Spinal cord (tissue), 9 donors: ENCODE measurements at regions not wholly inside any gene's neighbourhood (a gene's known extent, or its start where the extent isn't known, plus 50 kb on each side); places are given as distances from the start of the nearest gene placed in this dataset.
A peak's percentile ranks its signal among the peaks of the same experiment; 100 is the strongest.

Experiments
- DNase-seq, 6 donors: peaks; one replicate each; pipeline versions ENCODE4 v3.0.0 to v3.0.0-alpha.2; 2013 to 2015; ENCODE audit warnings: low spot score in 6 of 6, low read depth in 4 of 6
- H3K27ac ChIP-seq: one replicate; pipeline ENCODE4 v1.5.1; 2013; ENCODE audit warnings: low read depth, low read length, control low read depth
- H3K27me3 ChIP-seq: one replicate; pipeline ENCODE4 v1.6.1; 2013; ENCODE audit warnings: low read length; ENCODE audit not compliant: control insufficient read depth, insufficient read depth
- H3K36me3 ChIP-seq: one replicate; pipeline ENCODE4 v1.6.1; 2013; ENCODE audit warnings: low read length; ENCODE audit not compliant: control insufficient read depth, insufficient read depth
- H3K4me1 ChIP-seq: one replicate; pipeline ENCODE4 v1.6.1; 2013; ENCODE audit warnings: low read length; ENCODE audit not compliant: control insufficient read depth, insufficient read depth
- H3K4me3 ChIP-seq: one replicate; pipeline ENCODE4 v1.5.1; 2013; ENCODE audit warnings: low read depth, low read length, control low read depth
- H3K9me3 ChIP-seq: one replicate; pipeline ENCODE4 v1.6.1; 2013; ENCODE audit warnings: low read length; ENCODE audit not compliant: control insufficient read depth, insufficient read depth
- WGBS: methylation state at CpG from one replicate; pipeline ENCODE4 v1.1.5; 2013; ENCODE audit warnings: missing lambda C conversion rate; ENCODE audit not compliant: insufficient coverage; 5-methylcytosine and 5-hydroxymethylcytosine counted together
- donor health status: healthy.

- Histone ChIP-seq H3K27me3 (no peaks in the 10 kb centered on the region), H3K4me3 (no peak overlapping the region), H3K4me1 (no peaks in the 10 kb centered on the region), H3K27ac (no peak overlapping the region), H3K36me3 (no peaks in the 10 kb centered on the region), H3K9me3 (no peaks in the 10 kb centered on the region)
- no peak for DNase-seq
- WGBS = no CpG with 5 or more reads among the region's 4 CpGs
Observed at GRCh38 chr3:110139048-110139447, 801.7 kb upstream of the DPPA4 start.

- no peak overlapping the region for H3K27ac ChIP-seq
- H3K9me3 ChIP-seq = no peaks in the 10 kb centered on the region
- no peak overlapping the region for H3K4me3 ChIP-seq
- H3K4me1 ChIP-seq = no peaks in the 10 kb centered on the region
- no peaks in the 10 kb centered on the region for H3K27me3 ChIP-seq
- DNase-seq = peak in 1 of 6 donors; percentile 6
- WGBS = 38% methylated on average over 1 of the region's 2 CpGs
- H3K36me3 ChIP-seq = no peaks in the 10 kb centered on the region
Observed at GRCh38 chr3:110139821-110140220, 802.5 kb upstream of the DPPA4 start.

GRCh38 chr3:110149763-110150162 lies 812.4 kb upstream of the DPPA4 start:
- DNase-seq = no peak
- no peaks in the 10 kb centered on the region for H3K9me3 ChIP-seq
- no peaks in the 10 kb centered on the region for H3K4me1 ChIP-seq
- H3K4me3 ChIP-seq = no peak overlapping the region
- H3K36me3 ChIP-seq = no peaks in the 10 kb centered on the region
- no peaks in the 10 kb centered on the region for H3K27me3 ChIP-seq
- H3K27ac ChIP-seq = no peak overlapping the region

GRCh38 chr3:110157221-110157620 lies 819.9 kb upstream of the DPPA4 start:
- Histone ChIP-seq H3K4me3 (no peak overlapping the region), H3K9me3 (no peaks in the 10 kb centered on the region), H3K36me3 (no peaks in the 10 kb centered on the region), H3K27ac (no peak overlapping the region), H3K27me3 (no peaks in the 10 kb centered on the region), H3K4me1 (no peaks in the 10 kb centered on the region)
- WGBS = 83% methylated on average over 3 of the region's 4 CpGs
- no peak for DNase-seq

GRCh38 chr3:110164632-110165369 lies 827.5 kb upstream of the DPPA4 start:
- H3K4me3 ChIP-seq = no peak overlapping the region
- H3K27me3 ChIP-seq = no peaks in the 10 kb centered on the region
- WGBS = no CpG with 5 or more reads among the region's 6 CpGs
- H3K36me3 ChIP-seq = no peaks in the 10 kb centered on the region
- no peaks in the 10 kb centered on the region for H3K4me1 ChIP-seq
- DNase-seq = peak in 2 of 6 donors; percentile 12 to 28
- no peaks in the 10 kb centered on the region for H3K9me3 ChIP-seq
- H3K27ac ChIP-seq = peak overlapping the region; percentile 26

GRCh38 chr3:110165370-110165743 lies 828.0 kb upstream of the DPPA4 start:
- no CpG with 5 or more reads among the region's 3 CpGs for WGBS

GRCh38 chr3:110165753-110166152 lies 828.4 kb upstream of the DPPA4 start:
- no peak for DNase-seq
- WGBS = 24% methylated on average over 2 of the region's 8 CpGs
- H3K4me3 ChIP-seq = no peak overlapping the region
- no peak overlapping the region for H3K27ac ChIP-seq
- no peaks in the 10 kb centered on the region for H3K4me1 ChIP-seq
- no peaks in the 10 kb centered on the region for H3K9me3 ChIP-seq
- H3K27me3 ChIP-seq = no peaks in the 10 kb centered on the region
- H3K36me3 ChIP-seq = no peaks in the 10 kb centered on the region

More at GRCh38 chr3:110165370-110165743, 828.0 kb upstream of the DPPA4 start:
- Histone ChIP-seq H3K9me3 (no peaks in the 10 kb centered on the region), H3K27me3 (no peaks in the 10 kb centered on the region), H3K27ac (peak overlapping the region; percentile 26), H3K4me3 (no peak overlapping the region), H3K36me3 (no peaks in the 10 kb centered on the region), H3K4me1 (no peaks in the 10 kb centered on the region)
- DNase-seq = peak in 1 of 6 donors; percentile 10

GRCh38 chr3:110166791-110167190 lies 829.4 kb upstream of the DPPA4 start:
- no peaks in the 10 kb centered on the region for H3K4me1 ChIP-seq
- no peak for DNase-seq
- H3K36me3 ChIP-seq = no peaks in the 10 kb centered on the region
- WGBS = no CpG with 5 or more reads among the region's 1 CpG
- H3K27ac ChIP-seq = no peak overlapping the region
- H3K9me3 ChIP-seq = no peaks in the 10 kb centered on the region
- H3K4me3 ChIP-seq = no peak overlapping the region
- H3K27me3 ChIP-seq = no peaks in the 10 kb centered on the region

GRCh38 chr3:110174908-110175307 lies 837.6 kb upstream of the DPPA4 start:
- no peak overlapping the region for H3K27ac ChIP-seq
- H3K4me3 ChIP-seq = no peak overlapping the region
- H3K36me3 ChIP-seq = no peaks in the 10 kb centered on the region
- H3K9me3 ChIP-seq = no peaks in the 10 kb centered on the region
- H3K4me1 ChIP-seq = no peaks in the 10 kb centered on the region
- DNase-seq = no peak
- 90% methylated on average over 2 of the region's 2 CpGs for WGBS
- H3K27me3 ChIP-seq = no peaks in the 10 kb centered on the region

- Histone ChIP-seq H3K4me1 (no peaks in the 10 kb centered on the region), H3K9me3 (no peaks in the 10 kb centered on the region), H3K36me3 (no peaks in the 10 kb centered on the region), H3K27me3 (no peaks in the 10 kb centered on the region), H3K4me3 (no peak overlapping the region), H3K27ac (no peak overlapping the region)
- WGBS = no CpG with 5 or more reads among the region's 2 CpGs
- no peak for DNase-seq
Observed at GRCh38 chr3:110178965-110179364, 841.6 kb upstream of the DPPA4 start.
